ENCODE measurements at regions not wholly inside any gene's neighbourhood (a gene's known extent, or its start where the extent isn't known, plus 50 kb on each side); places are given as distances from the start of the nearest gene placed in this dataset.
"Not testable (repeated sequence)": the region's sequence is repeated elsewhere in the genome, so short reads cannot be mapped to it uniquely, and the experiment has no call there.

GRCh38 chr18:78807668-78808067 is 171.9 kb upstream of the SALL3 start:
- DNase-seq = no peak

- DNase-seq = no peak
Observed at GRCh38 chr18:78809845-78810244, 169.8 kb upstream of the SALL3 start.

- no peak for DNase-seq
Observed at GRCh38 chr18:78810706-78811105, 168.9 kb upstream of the SALL3 start.

- no peak for DNase-seq
Observed at GRCh38 chr18:78812067-78812466, 167.6 kb upstream of the SALL3 start.

- no peak for DNase-seq
Observed at GRCh38 chr18:78813156-78813555, 166.5 kb upstream of the SALL3 start.

- no peak for DNase-seq
Observed at GRCh38 chr18:78813936-78814710, 165.5 kb upstream of the SALL3 start.

GRCh38 chr18:78814766-78815165 is 164.9 kb upstream of the SALL3 start:
- no peak for DNase-seq

- DNase-seq = no peak
Observed at GRCh38 chr18:78816114-78816513, 163.5 kb upstream of the SALL3 start.

GRCh38 chr18:78816916-78817315 is 162.7 kb upstream of the SALL3 start:
- no peak for DNase-seq

- no peak for DNase-seq
Observed at GRCh38 chr18:78818495-78818894, 161.1 kb upstream of the SALL3 start.

GRCh38 chr18:78818961-78819360 is 160.7 kb upstream of the SALL3 start:
- DNase-seq = no peak

GRCh38 chr18:78820161-78820834 is 159.3 kb upstream of the SALL3 start:
- no peak for DNase-seq

GRCh38 chr18:78821396-78821795 is 158.2 kb upstream of the SALL3 start:
- DNase-seq = no peak

GRCh38 chr18:78822171-78822948 is 157.3 kb upstream of the SALL3 start:
- DNase-seq = peak in 1 of 2 experiments; percentile 22

- no peak for DNase-seq
Observed at GRCh38 chr18:78822949-78823285, 156.7 kb upstream of the SALL3 start.

- DNase-seq = no peak
Observed at GRCh38 chr18:78825168-78825567, 154.4 kb upstream of the SALL3 start.

GRCh38 chr18:78826631-78827030 is 153.0 kb upstream of the SALL3 start:
- DNase-seq = no peak

- DNase-seq = no peak
Observed at GRCh38 chr18:78827141-78827540, 152.5 kb upstream of the SALL3 start.

- no peak for DNase-seq
Observed at GRCh38 chr18:78828131-78828530, 151.5 kb upstream of the SALL3 start.

GRCh38 chr18:78829026-78829425 is 150.6 kb upstream of the SALL3 start:
- DNase-seq = not testable (repeated sequence)

GRCh38 chr18:78830161-78830560 is 149.5 kb upstream of the SALL3 start:
- DNase-seq = no peak

- no peak for DNase-seq
Observed at GRCh38 chr18:78830826-78831225, 148.8 kb upstream of the SALL3 start.

- no peak for DNase-seq
Observed at GRCh38 chr18:78831603-78832002, 148.0 kb upstream of the SALL3 start.

GRCh38 chr18:78833833-78834232 is 145.8 kb upstream of the SALL3 start:
- no peak for DNase-seq
